Spinal cord (tissue), 9 donors: ENCODE measurements at regions not wholly inside any gene's neighbourhood (a gene's known extent, or its start where the extent isn't known, plus 50 kb on each side); places are given as distances from the start of the nearest gene placed in this dataset.
A peak's percentile ranks its signal among the peaks of the same experiment; 100 is the strongest.

Source experiments
- DNase-seq, 6 donors: peaks; one replicate each; pipeline versions ENCODE4 v3.0.0 to v3.0.0-alpha.2; 2013 to 2015; ENCODE audit warnings: low spot score in 6 of 6, low read depth in 4 of 6
- H3K27ac ChIP-seq: one replicate; pipeline ENCODE4 v1.5.1; 2013; ENCODE audit warnings: low read depth, low read length, control low read depth
- H3K27me3 ChIP-seq: one replicate; pipeline ENCODE4 v1.6.1; 2013; ENCODE audit warnings: low read length; ENCODE audit not compliant: control insufficient read depth, insufficient read depth
- H3K36me3 ChIP-seq: one replicate; pipeline ENCODE4 v1.6.1; 2013; ENCODE audit warnings: low read length; ENCODE audit not compliant: control insufficient read depth, insufficient read depth
- H3K4me1 ChIP-seq: one replicate; pipeline ENCODE4 v1.6.1; 2013; ENCODE audit warnings: low read length; ENCODE audit not compliant: control insufficient read depth, insufficient read depth
- H3K4me3 ChIP-seq: one replicate; pipeline ENCODE4 v1.5.1; 2013; ENCODE audit warnings: low read depth, low read length, control low read depth
- H3K9me3 ChIP-seq: one replicate; pipeline ENCODE4 v1.6.1; 2013; ENCODE audit warnings: low read length; ENCODE audit not compliant: control insufficient read depth, insufficient read depth
- WGBS: methylation state at CpG from one replicate; pipeline ENCODE4 v1.1.5; 2013; ENCODE audit warnings: missing lambda C conversion rate; ENCODE audit not compliant: insufficient coverage; 5-methylcytosine and 5-hydroxymethylcytosine counted together
- donor health status: healthy.

DNA sequence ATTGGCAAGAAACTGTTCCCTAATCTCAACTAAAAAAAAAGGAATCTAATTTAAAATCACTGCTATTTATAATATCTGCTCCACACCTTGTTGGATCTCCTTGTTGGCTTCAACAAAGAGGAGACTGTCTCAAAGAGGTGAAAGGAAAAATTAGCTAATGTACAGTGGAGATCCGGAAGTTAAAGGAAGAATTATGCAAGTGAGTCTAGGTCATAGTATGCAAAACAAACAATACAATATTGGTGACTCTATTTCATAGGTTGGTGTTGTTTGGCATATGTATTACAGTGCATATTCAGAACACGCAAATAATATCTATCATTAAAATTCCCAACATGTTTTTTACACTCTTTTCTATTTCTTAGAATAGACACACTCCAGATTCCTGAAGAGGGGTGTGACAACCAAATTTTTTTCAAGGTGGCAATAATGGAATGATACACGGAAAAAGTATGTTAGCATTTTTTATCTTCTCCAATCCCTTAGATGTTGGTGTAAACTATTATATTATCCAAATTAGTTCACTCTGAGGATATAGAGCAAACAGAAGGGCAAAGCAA is 685.3 kb downstream of the KCNA4 start:
- H3K4me1 ChIP-seq, result no peaks in the 10 kb centered on the region

GRCh38 chr11:29328961-29329441 is 687.8 kb downstream of the KCNA4 start:
- Histone ChIP-seq H3K27me3 (peaks cover 2% of the 10 kb centered on the region), H3K4me1 (no peaks in the 10 kb centered on the region), H3K9me3 (no peaks in the 10 kb centered on the region), H3K36me3 (no peaks in the 10 kb centered on the region), H3K27ac (no peak overlapping the region), H3K4me3 (no peak overlapping the region)
- peak in 5 of 6 donors; percentile 36 to 91 (median 51) for DNase-seq
- WGBS, result 59% methylated on average over 3 of the region's 4 CpGs

More for the DNA sequence above, 685.3 kb downstream of the KCNA4 start:
- peaks cover 2% of the 10 kb centered on the region for H3K27me3 ChIP-seq
- WGBS, result no CpG with 5 or more reads among the region's 3 CpGs
- H3K27ac ChIP-seq, result no peak overlapping the region
- no peaks in the 10 kb centered on the region for H3K36me3 ChIP-seq
- no peak overlapping the region for H3K4me3 ChIP-seq
- no peaks in the 10 kb centered on the region for H3K9me3 ChIP-seq
- DNase-seq, result no peak

DNA sequence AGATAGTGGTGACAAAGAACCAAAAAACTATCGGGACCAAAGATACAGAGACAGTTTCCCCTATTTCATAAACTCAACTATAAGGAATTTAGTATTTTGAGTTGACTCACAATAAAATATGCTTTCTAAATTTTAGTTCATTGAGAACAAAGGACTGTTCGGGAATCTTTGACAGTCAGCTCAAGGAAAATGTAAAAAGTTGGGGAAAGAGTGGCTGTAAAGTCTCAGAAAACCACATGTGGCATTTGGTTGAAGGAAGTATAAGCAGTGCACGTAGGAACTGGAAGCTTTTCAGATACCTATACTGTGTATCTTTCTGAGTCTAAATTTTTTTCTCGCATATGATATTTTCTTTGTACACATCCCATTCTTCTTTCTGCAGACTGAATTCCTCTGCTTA is 688.9 kb downstream of the KCNA4 start:
- H3K4me1 ChIP-seq, result no peaks in the 10 kb centered on the region
- no peaks in the 10 kb centered on the region for H3K36me3 ChIP-seq
- no peak for DNase-seq
- 100% methylated on average over 2 of the region's 4 CpGs for WGBS
- no peaks in the 10 kb centered on the region for H3K9me3 ChIP-seq
- H3K27ac ChIP-seq, result no peak overlapping the region
- H3K4me3 ChIP-seq, result no peak overlapping the region
- H3K27me3 ChIP-seq, result peaks cover 2% of the 10 kb centered on the region

DNA sequence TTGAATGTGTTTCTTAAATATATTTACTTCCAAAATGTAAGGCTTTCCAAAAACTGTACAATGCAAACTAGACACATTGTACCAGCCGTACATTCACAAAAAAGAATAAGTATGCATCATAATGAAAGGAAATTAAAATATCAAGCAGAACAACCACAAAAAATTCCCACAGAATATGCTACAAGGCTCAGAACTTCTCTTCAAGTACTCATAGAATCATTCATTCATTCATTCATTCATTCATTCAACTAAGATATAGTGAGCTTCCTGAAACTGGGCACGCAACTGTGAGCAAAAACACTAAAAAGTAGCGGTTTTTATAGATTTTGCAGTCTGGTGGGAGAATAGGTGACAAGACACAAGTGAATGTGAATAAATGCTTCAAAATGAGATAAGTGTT is 690.1 kb downstream of the KCNA4 start:
- no peaks in the 10 kb centered on the region for H3K9me3 ChIP-seq
- H3K27ac ChIP-seq, result no peak overlapping the region
- H3K4me3 ChIP-seq, result no peak overlapping the region
- no peak for DNase-seq
- H3K4me1 ChIP-seq, result no peaks in the 10 kb centered on the region
- 100% methylated on average over 1 of the region's 3 CpGs for WGBS
- H3K27me3 ChIP-seq, result peaks cover 2% of the 10 kb centered on the region
- H3K36me3 ChIP-seq, result no peaks in the 10 kb centered on the region

DNA sequence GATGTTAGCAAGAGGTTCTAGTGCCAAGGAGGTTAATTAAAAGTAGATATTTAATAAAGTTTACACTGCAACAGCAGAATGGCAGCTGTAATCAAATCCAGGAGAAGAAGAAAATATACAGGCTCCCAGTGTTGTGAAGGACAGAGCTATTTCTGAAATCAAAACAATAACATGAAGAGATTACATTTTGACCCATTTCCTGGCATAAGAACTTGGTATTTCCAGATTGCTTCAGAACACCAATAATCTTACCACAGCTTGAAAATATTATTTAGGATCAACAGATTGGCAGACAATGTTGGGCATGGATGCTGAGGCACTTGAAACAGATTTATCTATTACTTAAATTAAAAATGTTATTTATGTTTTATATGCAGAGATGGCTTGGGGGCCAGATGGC is 692.5 kb downstream of the KCNA4 start:
- Histone ChIP-seq H3K36me3 (no peaks in the 10 kb centered on the region), H3K9me3 (no peaks in the 10 kb centered on the region), H3K4me1 (no peaks in the 10 kb centered on the region), H3K27ac (no peak overlapping the region), H3K4me3 (no peak overlapping the region), H3K27me3 (peaks cover 2% of the 10 kb centered on the region)
- no peak for DNase-seq

DNA sequence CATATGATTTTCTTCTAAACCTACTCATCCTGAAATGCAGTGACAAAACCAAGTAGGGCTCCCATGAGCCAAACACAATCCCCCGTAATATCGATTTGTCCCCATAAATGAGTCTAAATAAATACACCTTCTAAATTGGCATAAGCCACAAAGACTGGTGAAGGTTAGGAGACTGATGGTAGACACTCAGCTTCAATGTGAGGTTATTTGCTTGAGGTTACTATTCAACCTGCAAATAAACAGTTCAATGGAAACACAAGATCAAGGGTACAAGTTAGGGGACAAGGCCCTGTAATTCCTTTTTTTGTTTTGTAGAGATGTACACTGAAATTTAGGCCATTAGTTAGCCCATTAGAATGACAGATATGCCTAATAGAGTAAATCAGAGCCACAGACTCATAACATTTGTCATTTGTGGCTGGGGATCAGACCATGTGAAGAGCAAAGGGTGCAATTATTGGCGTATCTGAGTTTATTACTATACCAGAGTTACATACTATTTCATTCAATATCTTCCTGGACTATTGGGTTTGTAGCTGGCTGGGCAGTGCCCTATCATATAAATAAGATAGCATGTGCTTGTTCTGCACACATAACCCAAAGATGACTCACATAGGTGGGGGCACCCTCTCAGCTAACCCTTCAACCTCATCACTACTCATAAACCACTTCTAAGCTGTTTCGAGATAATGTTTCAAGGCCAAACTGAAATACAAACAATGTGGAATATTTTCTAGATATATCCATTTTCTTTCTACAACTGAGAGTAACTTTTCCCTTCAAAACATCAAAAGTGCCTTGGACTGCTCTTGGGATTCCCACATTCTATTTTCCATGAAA is 695.3 kb downstream of the KCNA4 start:
- Histone ChIP-seq H3K27ac (no peak overlapping the region), H3K4me1 (no peaks in the 10 kb centered on the region), H3K9me3 (no peaks in the 10 kb centered on the region), H3K27me3 (no peaks in the 10 kb centered on the region), H3K36me3 (no peaks in the 10 kb centered on the region), H3K4me3 (no peak overlapping the region)
- WGBS, result no CpG with 5 or more reads among the region's 4 CpGs
- DNase-seq, result no peak

GRCh38 chr11:29320196-29320595 is 696.6 kb downstream of the KCNA4 start:
- no peak overlapping the region for H3K27ac ChIP-seq
- no peaks in the 10 kb centered on the region for H3K9me3 ChIP-seq
- H3K4me3 ChIP-seq, result no peak overlapping the region
- H3K27me3 ChIP-seq, result no peaks in the 10 kb centered on the region
- WGBS, result no CpG with 5 or more reads among the region's 2 CpGs
- no peak for DNase-seq
- H3K4me1 ChIP-seq, result no peaks in the 10 kb centered on the region
- H3K36me3 ChIP-seq, result no peaks in the 10 kb centered on the region

DNA sequence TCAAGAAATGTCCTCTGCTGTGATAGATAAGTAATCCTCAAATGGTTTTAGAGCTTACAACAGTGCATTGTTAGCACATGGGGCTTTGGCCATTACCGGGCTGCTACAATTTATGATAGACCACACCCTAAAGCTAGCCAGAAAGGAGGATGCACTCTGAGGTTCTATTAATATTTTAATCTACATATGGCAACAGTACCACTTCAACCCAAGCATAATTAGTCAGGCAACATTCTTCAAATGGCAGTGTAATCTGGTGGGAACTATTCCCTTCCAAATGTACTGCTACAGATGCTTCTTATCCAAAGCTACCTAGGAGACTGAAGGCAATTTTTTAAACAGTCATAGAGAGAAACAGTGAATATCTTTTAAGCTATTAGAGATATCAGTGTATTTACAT is 697.6 kb downstream of the KCNA4 start:
- Histone ChIP-seq H3K36me3 (no peaks in the 10 kb centered on the region), H3K27me3 (no peaks in the 10 kb centered on the region), H3K4me3 (no peak overlapping the region), H3K27ac (no peak overlapping the region), H3K4me1 (no peaks in the 10 kb centered on the region), H3K9me3 (no peaks in the 10 kb centered on the region)
- no peak for DNase-seq
- no CpG with 5 or more reads among the region's 1 CpG for WGBS

- Histone ChIP-seq H3K9me3 (no peaks in the 10 kb centered on the region), H3K36me3 (no peaks in the 10 kb centered on the region), H3K4me3 (no peak overlapping the region), H3K4me1 (no peaks in the 10 kb centered on the region), H3K27me3 (no peaks in the 10 kb centered on the region), H3K27ac (no peak overlapping the region)
- DNase-seq, result no peak
- WGBS, result no CpG with 5 or more reads among the region's 3 CpGs
Observed at GRCh38 chr11:29318134-29318845, 698.5 kb downstream of the KCNA4 start.
